ENCODE measurements at regions not wholly inside any gene's neighbourhood (a gene's known extent, or its start where the extent isn't known, plus 50 kb on each side); places are given as distances from the start of the nearest gene placed in this dataset.
A peak's percentile ranks its signal among the peaks of the same experiment; 100 is the strongest.

DNA sequence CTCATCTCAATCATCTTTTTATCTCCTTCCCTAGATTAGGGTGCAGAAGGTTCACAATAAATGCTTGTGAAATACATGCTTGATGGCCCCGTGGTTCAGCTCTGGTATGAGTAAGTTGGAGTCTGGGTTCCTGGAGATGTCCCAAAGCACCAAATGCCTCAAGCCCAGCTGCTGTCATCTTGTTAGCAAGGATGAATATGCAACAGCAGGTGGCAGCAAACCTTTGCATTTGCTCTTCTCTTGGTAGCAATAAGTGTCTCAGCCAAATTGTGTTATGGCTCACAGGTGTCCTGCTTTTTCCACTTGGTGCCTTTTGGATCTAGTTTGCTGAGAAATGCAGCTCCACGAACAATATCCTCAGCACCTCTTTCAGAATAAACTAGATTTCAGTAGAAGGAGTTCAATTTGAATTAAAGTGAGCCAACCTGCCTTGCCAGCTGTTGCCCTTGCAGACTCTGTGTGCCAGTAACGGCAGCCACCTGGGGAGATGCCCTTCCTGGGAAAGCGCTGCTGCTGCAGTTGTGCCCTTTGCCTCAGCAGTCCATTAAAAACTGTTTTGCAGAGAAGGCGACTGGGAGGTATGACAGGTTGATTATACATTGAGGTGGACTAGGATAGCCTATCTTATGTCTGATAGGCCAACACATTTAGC lies 417.3 kb downstream of the SNAPC1 start:
- peak; percentile 32 for DNase-seq

DNA sequence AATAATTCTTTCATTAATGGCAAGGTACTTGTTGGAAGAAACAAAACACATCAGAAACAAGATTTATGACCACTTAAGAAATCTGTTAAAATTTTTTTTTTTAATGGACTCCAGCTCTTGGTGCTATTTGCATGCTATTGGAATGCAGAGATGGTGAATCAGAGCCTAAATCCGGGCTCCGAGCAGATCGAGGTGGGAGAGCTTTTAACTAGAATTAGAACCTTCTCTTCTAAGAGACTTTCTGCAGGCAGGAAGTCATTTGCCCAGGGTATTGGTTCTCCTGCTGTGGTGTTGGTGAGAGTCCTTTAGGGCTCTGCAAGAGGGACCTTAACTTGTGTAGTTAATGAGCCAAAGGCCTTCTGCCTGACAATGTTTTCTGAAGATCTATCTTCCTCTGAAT lies 419.4 kb downstream of the SNAPC1 start:
- no peak for DNase-seq

DNA sequence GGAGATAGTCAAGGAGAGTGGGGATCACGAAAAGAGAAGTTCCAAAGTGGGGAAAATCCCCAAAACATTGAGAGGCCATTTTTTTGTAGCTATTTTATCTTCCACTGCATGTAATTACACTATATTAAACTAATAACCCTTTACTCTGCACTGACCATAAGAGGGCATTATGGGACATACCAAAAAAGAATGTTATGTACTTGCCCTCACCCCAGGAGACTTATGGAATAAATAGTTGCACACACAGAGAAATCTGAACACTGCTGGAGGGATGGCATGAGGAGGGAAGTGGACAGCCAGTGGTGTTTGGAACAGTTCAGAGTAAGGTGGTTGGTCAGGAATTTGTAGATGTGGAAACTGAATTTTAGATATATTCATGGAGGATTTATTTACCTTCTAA lies 422.9 kb downstream of the SNAPC1 start:
- DNase-seq: no peak

DNA sequence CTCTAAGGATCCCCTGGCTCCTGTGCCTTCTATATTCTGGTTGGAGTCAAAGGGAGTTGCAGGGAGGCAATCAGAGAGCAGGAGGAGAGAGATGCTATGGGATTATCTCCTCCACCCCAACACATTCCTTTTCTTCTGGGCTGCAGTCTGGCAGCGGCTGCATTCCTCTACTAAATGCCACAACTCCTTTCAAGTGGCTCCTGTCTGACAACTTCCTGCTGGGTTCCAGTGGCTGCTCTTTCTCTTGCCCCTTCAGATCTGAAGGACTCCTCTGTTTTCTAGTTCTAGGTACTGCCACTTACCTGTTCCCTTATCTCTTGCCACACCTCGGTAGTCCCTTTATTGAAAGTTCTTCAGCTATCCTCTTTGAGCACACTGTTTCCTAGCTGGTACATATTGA lies 425.0 kb downstream of the SNAPC1 start:
- DNase-seq: no peak

DNA sequence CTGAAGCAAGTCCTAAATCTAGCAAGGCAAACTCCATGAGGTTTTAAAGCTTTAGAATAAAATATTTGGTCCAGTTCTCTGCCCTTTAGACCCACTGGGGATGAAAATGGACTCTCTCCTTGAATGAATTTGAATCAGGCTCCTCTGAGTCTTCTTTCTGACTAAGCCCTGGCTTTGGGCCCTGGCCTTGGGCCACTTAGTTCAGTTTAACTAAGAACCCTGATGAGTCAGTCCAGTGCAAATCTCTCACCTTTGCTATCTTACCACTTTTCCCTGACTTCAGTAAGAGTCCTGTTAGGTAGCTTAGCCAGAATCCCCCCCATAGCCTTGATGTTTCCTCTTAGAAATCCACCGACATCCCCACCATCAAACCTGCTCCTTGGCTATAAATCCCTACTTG lies 427.5 kb downstream of the SNAPC1 start:
- no peak for DNase-seq

DNA sequence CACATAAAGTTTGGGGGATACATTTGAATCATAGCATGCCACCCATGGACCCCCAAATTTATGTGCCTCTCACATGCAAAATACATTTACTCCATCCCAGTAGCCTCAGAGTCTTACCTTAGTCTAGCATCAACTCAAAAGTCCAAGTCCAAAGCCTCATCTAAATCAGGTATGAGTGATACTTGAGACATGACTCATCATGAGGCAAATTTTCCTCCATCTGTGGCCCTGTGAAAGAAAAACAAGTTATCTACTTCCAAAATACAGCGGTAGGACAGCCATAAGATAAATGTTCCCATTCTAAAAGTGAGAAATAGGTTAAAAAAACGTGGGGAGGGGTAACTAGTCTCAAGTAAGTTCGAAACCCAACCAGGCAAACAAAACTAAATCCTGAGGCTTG lies 444.2 kb downstream of the SNAPC1 start:
- DNase-seq: no peak

DNA sequence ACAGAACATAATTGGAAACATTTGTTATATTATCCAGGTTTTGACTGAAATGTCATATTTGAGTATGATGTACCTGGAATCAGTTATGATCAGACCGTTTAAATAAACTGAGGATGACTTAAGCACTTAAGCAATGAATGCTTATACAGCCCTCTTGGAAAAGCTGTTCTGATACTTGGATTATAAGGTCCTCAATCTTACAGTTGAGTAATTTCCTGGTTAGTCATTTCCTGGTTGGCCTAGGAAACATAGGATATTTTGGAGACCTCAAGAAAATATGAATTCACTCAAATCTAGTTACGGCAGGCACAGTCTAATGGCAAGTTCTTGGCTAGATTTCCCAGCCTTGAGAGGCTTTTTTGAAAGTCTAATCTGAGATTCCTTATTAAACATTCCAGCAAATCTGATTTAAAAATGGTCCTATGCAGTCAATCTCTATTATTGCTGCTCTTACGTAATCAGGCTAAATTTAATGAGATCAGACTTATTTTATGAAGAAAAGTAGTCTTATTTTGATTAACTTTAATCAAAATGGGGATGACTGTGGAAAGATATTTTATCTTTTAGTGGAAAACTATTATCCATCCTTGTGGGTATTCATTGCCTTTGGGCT lies 447.2 kb downstream of the SNAPC1 start:
- no peak for DNase-seq

DNA sequence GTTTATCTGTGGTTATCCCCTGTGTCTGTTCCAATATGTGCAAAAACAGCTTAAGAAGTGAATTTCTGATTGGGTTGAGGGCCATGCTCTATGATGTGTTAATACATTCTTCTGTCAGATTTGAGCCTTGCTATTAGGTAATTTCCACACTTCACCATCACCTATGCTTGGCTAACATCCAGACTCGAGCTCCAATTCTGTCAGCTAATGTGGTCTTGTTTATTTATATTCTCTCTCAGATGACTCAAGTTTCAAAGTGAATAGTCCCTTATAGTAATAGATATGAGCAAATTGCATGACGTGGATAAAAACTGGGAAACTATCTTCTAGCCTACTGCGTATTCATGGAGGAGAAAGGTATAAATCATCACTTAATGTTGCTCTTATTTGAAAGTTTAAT lies 451.3 kb downstream of the SNAPC1 start:
- DNase-seq: no peak

DNA sequence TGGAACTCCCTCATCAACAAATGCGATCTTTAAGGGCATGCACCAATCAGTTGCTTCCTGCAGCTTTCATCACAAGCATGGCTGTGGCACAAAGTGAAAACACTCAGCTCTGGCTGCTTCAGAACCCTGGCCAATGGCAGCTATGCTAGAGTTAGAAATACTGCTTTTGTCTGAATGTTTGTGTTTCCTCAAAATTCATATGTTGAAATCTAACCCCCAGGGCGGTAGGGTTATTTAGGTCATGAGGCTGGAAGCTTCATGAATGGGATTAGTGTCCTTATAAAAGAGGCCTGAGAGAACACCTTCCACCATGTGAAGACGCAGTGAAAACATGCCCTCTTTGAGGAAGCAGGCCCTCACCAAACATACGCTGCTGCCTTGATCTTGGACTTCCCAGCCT lies 453.9 kb downstream of the SNAPC1 start:
- DNase-seq: no peak

DNA sequence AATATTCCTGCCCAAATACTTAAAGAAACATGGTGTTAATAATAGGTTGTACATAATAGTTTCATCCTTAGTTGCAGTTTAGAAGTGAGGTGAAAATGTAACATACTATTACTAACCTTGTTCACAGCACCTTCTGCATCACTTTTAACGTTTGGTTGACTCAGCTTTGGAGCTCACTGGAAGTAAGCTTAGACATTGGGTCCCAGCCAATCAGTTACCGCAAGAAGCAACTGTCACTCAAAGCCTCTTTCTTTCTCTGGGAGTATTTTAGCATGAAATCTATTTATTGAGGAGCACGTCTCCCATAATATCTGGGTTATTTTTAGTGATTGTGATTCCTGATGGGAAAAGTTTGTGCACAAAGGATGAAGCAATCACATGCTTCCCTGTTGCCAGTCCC lies 472.6 kb downstream of the SNAPC1 start:
- no peak for DNase-seq

DNA sequence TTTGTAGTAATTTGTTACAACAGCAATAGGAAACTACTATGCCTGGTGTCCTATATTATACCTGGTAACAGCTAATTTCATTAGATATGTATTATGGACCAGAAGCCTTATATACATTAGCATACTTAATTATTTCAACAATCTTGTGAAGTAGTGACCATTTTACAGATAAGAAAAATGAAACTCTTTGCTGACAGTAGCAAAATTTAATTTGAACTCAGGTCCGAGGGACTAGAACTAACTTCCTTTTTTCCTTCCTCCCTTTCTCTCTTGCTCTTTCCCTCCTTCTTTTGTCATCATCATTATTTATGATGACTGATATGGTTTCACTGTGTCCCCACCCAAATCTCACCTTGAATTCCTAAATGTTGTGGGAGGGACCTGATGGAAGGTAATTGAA lies 482.0 kb downstream of the SNAPC1 start:
- no peak for DNase-seq

DNA sequence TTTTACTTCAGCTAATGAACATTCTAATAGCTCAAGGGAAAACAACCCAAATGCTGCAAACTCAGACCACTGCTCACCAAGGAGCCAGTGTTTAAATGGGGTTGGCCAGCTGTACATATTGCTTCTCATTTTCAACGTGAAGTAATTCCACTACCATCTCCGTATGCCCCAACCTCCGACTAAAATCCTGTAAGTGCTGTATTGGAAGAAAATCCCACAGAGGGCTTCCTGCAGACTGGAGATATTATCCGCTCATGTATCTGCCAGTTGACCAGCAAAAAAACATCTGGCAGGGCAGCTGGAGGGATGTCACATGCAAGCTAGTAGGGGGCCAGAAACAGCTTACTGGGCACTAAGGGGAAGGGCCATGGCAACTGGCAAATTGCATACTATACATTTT lies 485.0 kb downstream of the SNAPC1 start:
- DNase-seq: no peak

DNA sequence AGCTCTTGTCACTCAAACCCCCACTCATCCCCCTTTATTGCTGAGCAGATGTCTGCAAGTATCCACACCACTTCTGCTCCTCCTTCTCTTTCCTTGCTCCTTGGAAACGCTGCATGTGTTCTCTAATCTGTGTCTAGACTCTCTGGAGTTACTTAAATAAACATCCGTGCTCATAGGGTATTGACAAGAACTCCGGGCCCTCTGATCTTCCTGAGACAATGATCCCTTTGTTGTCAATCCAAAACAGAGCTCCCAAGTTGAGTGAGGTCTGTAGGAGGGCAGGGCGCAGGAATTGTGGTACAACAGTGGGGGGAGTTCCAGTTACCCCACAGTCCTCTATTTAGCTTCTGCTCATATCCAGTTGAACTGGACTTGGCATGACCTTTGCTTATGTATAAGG lies 489.0 kb downstream of the SNAPC1 start:
- DNase-seq: no peak

DNA sequence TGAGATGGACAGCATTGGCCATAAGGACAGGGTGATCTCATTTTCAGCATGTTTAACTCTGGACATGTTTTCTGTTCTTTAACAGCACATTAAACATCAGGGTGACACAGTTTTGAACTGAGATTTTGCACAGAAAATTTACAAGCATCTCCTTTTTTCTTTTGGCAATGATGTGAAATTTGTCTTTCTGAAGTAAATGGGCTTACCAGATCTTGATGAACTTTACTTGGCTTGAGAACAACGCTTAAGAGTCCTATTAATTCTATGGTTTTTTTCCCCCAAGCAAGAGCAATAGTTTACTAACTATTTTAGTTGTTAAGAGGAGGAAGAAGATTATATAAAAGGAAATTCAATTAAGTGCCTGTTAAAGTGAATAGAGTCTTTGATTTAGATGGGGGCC lies 491.0 kb downstream of the SNAPC1 start:
- DNase-seq: no peak

DNA sequence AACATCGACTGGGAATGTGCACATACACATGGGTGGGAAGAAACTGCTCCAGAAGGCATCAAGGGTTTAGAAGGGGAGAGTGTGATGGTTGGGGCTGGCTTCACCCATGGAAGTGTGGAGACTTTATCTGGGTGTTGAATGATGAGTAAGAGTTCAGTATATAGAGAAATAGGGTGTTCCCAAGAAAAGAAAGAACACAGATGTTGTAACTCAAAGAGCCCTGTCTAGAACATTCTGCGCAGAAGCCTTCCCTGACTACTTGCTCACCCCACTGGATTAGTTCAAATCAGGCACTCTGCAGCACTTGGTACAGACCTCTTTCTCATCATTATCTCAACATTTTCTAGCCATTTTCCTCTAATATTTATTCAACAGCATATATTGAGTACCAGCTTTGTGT lies 491.7 kb downstream of the SNAPC1 start:
- DNase-seq: no peak

DNA sequence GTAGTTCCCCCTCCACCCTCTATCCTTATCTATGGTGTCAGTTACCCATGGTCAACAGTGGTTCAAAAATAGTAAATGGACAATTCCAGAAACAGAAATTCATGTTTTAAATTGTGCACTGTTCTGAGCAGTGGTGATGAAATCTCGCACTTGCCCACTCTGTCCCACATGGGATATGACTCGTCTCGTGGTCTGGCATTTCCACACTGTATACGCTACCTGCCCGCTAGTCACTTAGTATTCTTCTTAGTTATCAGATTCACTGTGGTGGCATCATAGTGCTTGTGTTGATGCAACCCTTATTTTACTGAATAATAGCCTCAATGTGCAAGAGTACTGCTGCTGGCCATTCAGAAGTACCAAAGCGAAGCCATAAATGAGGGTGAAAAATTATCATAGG lies 507.0 kb downstream of the SNAPC1 start:
- no peak for DNase-seq

DNA sequence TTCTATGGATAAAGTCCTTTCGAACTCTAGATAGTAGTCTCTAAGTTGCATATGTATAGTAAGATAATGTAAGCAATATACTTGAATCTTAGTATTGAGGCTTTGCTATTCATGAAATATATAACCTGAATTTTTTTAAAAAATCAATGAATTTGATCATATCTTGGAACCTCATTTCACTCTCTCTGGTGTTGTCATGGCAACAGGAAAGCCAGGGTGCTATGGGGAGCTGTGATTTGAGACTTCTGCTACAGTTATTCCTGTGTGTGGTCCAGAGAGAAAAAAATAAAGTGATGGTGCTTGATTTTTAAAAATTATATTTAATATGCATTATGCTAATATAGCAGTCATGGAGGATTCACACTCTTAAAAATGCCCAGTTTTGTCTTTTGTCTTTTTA lies 508.0 kb downstream of the SNAPC1 start:
- DNase-seq: no peak

DNA sequence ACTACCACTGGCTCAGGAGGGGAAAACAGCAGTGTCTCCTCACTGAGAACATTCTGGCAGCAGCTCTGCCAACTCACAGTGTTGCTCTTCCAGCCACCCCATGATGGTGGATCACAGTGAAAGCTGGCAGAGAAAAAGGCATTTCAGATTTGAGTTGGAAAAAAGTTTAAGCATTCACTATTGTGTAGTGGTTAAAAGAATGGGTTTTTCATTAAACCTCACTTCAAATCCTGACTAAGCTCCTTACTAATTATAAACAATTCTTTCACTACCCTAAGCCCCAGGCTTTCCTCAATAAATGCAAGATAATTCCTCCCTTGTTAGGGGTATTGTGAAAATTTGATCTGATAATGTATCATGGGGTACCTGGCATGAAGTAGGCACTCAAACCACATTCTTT lies 518.1 kb downstream of the SNAPC1 start:
- DNase-seq: no peak

DNA sequence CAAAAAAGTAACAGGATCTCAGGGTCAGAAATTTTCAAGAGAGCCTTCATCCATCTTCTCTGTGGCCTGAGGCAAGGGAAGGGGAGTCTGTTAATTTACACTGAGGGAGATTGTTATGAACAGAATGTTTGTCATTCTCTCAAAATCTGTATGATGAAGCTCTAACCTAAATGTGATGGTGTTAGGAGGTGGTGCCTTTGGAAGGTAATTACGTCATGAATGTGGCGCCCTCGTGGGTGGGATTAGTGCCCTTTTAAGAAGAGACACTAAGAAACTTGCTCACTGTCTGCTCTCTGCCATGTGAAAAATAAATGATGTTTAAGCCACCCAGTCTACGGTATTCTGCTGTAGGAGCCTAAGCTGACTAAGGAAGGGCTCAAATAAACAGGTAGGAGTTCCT lies 521.6 kb downstream of the SNAPC1 start:
- no peak for DNase-seq

DNA sequence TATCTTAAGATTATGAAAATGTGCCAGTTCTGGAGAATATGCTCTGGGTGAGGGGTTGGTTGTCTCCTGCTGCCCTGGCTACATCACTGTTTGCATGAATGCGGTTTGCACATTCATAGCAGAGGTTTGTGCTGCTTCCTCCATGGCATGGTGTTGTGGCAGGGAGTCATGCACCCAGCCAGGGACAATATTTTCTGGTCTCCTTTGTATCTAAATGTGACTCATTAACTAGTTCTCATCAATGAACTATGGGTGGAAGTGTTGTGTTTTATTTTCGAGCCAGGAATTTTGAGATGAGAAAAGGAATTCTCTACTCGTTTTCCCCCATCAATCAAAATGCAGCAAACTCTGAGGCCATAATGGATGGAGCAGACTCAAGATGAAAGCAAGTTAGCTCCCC lies 527.3 kb downstream of the SNAPC1 start:
- no peak for DNase-seq

DNA sequence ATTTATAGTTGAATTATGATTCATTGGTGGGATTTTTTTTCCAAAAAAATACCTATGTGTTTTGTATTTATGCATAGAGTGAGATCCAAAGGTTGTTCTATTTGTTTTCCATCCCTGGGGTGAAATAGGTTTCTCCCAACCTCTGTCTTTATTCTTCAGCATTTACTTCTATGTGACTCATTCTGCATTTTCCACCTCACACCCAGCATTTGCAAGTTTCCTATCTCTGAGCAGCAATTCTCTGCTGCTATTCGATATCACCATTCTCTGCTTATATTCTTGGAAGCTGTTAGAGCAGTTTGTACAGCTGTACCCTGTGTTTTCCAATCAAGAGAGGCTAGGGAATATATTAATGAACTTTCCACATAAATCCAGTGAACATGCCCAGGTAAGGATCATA lies 538.9 kb downstream of the SNAPC1 start:
- DNase-seq: no peak

DNA sequence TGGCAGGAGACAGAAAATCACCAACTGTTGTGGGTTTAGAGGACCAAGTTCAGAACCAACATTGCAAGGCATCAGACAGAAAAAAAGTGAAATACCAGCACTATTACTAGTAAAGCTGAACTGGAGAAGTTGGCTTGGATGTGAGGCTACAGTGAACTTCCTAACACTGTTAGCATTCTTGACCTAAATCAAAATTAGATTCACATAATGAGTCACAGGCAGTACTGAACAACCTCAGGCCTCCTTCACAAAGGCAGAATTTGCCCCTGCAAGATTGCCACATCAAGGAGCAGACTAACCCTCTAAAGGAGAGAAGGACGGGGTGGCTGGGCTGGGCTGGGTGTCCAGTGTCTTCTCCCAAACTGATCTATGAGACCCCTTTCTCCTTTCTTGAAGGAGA lies 539.7 kb downstream of the SNAPC1 start:
- DNase-seq: no peak

DNA sequence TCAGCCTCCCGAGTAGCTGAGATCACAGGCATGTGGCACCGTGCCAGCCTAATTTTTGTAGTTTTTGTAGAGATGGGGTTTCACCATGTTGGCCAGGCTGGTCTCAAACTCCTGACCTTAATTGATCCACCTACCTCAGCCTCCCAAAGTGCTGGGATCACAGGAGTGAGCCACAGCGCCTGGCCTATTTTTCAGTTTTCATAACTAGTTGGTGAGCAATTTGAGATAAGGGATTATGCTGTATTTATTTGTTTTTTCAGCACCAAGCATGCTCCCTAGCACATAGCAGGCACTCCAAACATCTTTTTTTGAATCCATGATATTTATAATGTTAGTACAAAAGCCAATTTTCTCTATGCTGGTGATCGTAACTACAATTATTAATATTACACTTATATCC lies 541.2 kb downstream of the SNAPC1 start:
- DNase-seq: no peak

DNA sequence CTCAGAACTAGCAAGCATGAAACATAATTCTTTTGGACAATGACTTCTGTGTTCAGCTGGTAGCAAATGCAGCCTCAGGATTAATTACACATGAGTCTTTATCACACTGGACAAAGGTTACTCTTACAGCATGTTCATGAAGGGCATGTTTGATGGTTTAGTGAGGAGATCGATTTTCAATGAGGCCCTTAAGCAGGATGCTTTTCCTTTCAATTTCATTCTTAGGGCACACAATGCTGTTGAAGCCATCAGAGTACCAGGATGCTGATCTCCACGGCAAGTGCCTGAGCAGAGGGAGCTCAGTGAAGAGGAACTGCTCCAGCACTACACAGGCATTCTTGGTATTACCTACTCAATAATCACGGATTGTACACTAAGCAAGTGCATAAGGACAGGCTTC lies 542.0 kb downstream of the SNAPC1 start:
- DNase-seq: no peak

DNA sequence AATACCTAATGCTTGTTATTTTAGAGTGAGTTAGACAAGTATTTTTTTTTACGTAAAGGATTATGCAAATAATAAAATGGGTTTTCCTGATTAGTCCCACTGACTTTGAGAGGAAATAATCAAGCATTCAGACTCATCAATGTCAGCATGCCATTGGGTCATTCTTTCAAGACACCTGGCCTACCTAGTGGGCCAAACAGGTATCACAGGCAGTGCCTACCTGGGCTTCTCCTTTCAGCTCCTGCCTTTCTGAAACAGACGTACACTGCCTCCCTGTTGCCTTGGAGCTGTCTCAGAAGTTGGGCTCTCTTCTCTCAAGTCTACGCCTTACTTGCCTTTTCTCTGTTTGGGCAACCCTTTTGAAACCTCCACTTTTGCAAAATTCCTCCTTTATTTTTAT lies 545.6 kb downstream of the SNAPC1 start:
- no peak for DNase-seq

DNA sequence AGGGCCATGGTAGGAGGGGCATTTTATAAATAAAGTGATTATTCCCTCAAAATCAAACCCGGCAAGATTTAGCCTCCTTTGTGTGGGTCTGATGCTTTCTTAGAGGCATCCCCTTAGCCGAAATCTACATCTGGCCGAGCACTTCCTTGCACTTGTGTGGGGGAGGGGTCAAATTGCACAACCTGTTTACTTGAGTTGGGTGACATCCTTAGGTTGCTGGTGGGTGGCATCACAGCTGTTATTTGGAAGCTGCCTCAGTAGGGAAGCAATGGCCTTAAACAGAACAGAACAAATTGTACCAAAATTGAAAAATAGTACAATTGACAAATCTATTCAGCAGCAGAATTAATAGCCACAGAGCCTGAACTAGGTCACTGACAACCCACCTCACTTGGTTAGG lies 546.1 kb downstream of the SNAPC1 start:
- no peak for DNase-seq
